ENCODE measurements at regions not wholly inside any gene's neighbourhood (a gene's known extent, or its start where the extent isn't known, plus 50 kb on each side); places are given as distances from the start of the nearest gene placed in this dataset.
"Not testable (repeated sequence)": the region's sequence is repeated elsewhere in the genome, so short reads cannot be mapped to it uniquely, and the experiment has no call there.

DNA sequence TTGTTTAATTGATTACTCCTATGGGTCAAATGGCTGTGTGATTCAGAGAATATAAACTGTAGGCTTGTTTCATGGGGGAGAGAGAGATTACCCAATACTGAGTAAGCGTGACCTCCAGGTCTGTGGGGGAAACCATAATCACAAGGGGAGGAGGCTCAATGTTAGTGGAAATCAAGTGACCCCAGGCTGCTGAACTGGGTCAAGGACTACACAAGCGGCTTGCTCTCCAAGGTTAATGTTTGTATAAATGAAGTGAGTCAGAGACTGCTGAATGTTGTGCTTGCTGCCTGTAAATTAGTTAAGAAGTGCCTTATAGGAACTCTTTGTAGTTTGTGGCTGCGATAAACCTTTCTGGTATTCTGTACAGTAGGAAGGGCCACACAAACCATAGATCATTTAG, 479.7 kb downstream of the AACS start:
- H3K9me3 ChIP-seq (ENCODE audit: control insufficient read depth in 2 of 2, insufficient read depth in 1 of 2, low read length in 1 of 2), result no peaks in the 10 kb centered on the region
- 92% methylated on average over 3 of the region's 3 CpGs for WGBS
- H3K36me3 ChIP-seq (ENCODE audit: control insufficient read depth in 2 of 2, insufficient read depth in 2 of 2, low read length in 1 of 2), result no peaks in the 10 kb centered on the region
- H3K4me1 ChIP-seq (ENCODE audit: control insufficient read depth in 2 of 2, insufficient read depth in 2 of 2, low read length in 2 of 2), result no peaks in the 10 kb centered on the region
- no peaks in the 10 kb centered on the region for H3K27me3 ChIP-seq (ENCODE audit: control insufficient read depth in 2 of 2, insufficient read depth in 1 of 2, low read length in 1 of 2)
- H3K4me3 ChIP-seq (ENCODE audit: low read length in 2 of 2), result no peak overlapping the region
- H3K27ac ChIP-seq (ENCODE audit: low read depth in 1 of 2, low read length in 1 of 2), result no peak overlapping the region
- DNase-seq (ENCODE audit: low read depth in 6 of 9, low spot score in 9 of 9), result no peak

DNA sequence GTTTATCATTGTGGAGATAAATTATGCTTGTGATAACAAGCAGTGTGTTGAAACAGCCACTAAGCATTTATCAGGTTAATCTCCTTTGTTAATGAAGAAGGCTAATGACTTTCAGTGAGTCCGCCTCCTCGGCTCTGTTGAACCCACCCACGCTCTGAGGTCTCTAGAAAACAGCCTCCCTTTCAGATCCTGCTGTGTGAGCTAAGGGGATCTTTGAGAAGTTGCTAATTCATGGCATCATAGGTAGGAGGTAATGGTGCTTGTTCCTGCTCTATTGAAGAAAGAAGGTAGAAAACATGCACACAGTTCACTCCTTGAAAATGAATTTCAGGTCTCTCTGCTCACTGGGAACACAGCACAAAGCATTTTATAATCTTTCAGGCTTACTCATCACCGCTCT, 483.9 kb downstream of the AACS start:
- Histone ChIP-seq H3K4me1 (ENCODE audit: control insufficient read depth in 2 of 2, insufficient read depth in 2 of 2, low read length in 2 of 2) (no peaks in the 10 kb centered on the region), H3K4me3 (ENCODE audit: low read length in 2 of 2) (no peak overlapping the region), H3K9me3 (ENCODE audit: control insufficient read depth in 2 of 2, insufficient read depth in 1 of 2, low read length in 1 of 2) (no peaks in the 10 kb centered on the region), H3K36me3 (ENCODE audit: control insufficient read depth in 2 of 2, insufficient read depth in 2 of 2, low read length in 1 of 2) (no peaks in the 10 kb centered on the region), H3K27ac (ENCODE audit: low read depth in 1 of 2, low read length in 1 of 2) (no peak overlapping the region), H3K27me3 (ENCODE audit: control insufficient read depth in 2 of 2, insufficient read depth in 1 of 2, low read length in 1 of 2) (no peaks in the 10 kb centered on the region)
- 87% methylated on average over 4 of the region's 4 CpGs for WGBS
- no peak for DNase-seq (ENCODE audit: low read depth in 6 of 9, low spot score in 9 of 9)

DNA sequence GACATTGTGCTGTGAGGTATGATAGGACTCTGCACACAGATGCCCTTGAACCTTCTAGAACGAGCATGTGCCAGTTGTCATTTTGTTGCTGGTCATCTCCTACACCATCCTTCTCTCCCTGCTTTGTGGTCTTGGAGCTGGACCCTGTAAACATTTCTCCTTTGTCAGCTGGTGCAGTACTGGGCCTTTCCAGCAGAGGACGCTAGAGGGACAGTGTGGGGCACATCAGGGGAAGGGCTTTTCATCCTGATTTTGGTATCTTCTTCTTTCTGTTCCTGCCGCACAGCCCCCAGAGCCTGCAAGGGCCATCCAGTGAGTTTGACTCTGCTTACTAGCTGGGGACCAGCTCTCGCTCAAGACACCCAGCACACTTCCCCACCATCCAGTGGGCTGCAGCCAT, 484.6 kb downstream of the AACS start:
- Histone ChIP-seq H3K4me3 (ENCODE audit: low read length in 2 of 2) (no peak overlapping the region), H3K9me3 (ENCODE audit: control insufficient read depth in 2 of 2, insufficient read depth in 1 of 2, low read length in 1 of 2) (no peaks in the 10 kb centered on the region), H3K4me1 (ENCODE audit: control insufficient read depth in 2 of 2, insufficient read depth in 2 of 2, low read length in 2 of 2) (no peaks in the 10 kb centered on the region), H3K36me3 (ENCODE audit: control insufficient read depth in 2 of 2, insufficient read depth in 2 of 2, low read length in 1 of 2) (no peaks in the 10 kb centered on the region), H3K27me3 (ENCODE audit: control insufficient read depth in 2 of 2, insufficient read depth in 1 of 2, low read length in 1 of 2) (no peaks in the 10 kb centered on the region), H3K27ac (ENCODE audit: low read depth in 1 of 2, low read length in 1 of 2) (no peak overlapping the region)
- 74% methylated on average over 4 of the region's 4 CpGs for WGBS
- no peak for DNase-seq (ENCODE audit: low read depth in 6 of 9, low spot score in 9 of 9)

DNA sequence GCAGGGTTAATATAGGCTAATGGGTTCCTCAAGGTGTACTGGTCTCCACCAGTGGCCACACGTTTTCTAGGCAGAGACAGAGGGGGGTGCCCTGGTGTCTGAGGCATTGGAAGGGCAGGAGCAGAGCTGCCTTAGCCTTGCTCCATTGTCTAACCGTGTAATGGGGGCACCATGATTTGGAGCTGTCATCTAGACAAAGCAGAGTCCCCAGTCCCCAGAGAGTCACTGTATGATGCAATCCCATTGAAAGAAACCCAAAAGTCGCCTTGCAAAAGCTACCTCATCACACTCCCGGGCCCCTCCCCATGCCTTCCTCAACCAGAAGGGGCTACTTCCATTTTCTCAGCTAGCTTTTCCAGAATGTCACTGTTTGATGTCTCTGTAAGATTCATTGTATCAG, 487.1 kb downstream of the AACS start:
- no peak for DNase-seq (ENCODE audit: low read depth in 6 of 9, low spot score in 9 of 9)
- no peak overlapping the region for H3K4me3 ChIP-seq (ENCODE audit: low read length in 2 of 2)
- H3K27ac ChIP-seq (ENCODE audit: low read depth in 1 of 2, low read length in 1 of 2), result no peak overlapping the region
- no peaks in the 10 kb centered on the region for H3K9me3 ChIP-seq (ENCODE audit: control insufficient read depth in 2 of 2, insufficient read depth in 1 of 2, low read length in 1 of 2)
- no peaks in the 10 kb centered on the region for H3K27me3 ChIP-seq (ENCODE audit: control insufficient read depth in 2 of 2, insufficient read depth in 1 of 2, low read length in 1 of 2)
- WGBS, result 83% methylated on average over 4 of the region's 4 CpGs
- H3K4me1 ChIP-seq (ENCODE audit: control insufficient read depth in 2 of 2, insufficient read depth in 2 of 2, low read length in 2 of 2), result no peaks in the 10 kb centered on the region
- no peaks in the 10 kb centered on the region for H3K36me3 ChIP-seq (ENCODE audit: control insufficient read depth in 2 of 2, insufficient read depth in 2 of 2, low read length in 1 of 2)

DNA sequence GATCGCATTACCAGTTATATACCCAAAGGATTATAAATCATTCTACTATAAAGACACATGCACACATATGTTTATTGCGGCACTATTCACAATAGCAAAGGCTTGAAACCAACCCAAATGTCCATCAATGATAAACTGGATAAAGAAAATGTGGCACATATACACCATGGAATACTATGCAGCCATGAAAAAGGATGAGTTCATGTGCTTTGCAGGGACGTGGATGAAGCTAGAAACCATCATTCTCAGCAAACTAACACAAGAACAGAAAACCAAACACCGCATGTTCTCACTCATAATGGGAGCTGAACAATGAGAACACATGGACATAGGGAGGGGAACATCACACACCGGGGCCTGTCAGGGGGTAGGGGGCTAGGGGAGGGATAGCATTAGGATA, 495.8 kb downstream of the AACS start:
- not testable (repeated sequence) for H3K4me3 ChIP-seq (ENCODE audit: low read length in 2 of 2); H3K27me3 ChIP-seq (ENCODE audit: control insufficient read depth in 2 of 2, insufficient read depth in 1 of 2, low read length in 1 of 2); H3K4me1 ChIP-seq (ENCODE audit: control insufficient read depth in 2 of 2, insufficient read depth in 2 of 2, low read length in 2 of 2); DNase-seq (ENCODE audit: low read depth in 6 of 9, low spot score in 9 of 9); H3K9me3 ChIP-seq (ENCODE audit: control insufficient read depth in 2 of 2, insufficient read depth in 1 of 2, low read length in 1 of 2); H3K36me3 ChIP-seq (ENCODE audit: control insufficient read depth in 2 of 2, insufficient read depth in 2 of 2, low read length in 1 of 2); H3K27ac ChIP-seq (ENCODE audit: low read depth in 1 of 2, low read length in 1 of 2)
- 96% methylated on average over 5 of the region's 5 CpGs for WGBS

DNA sequence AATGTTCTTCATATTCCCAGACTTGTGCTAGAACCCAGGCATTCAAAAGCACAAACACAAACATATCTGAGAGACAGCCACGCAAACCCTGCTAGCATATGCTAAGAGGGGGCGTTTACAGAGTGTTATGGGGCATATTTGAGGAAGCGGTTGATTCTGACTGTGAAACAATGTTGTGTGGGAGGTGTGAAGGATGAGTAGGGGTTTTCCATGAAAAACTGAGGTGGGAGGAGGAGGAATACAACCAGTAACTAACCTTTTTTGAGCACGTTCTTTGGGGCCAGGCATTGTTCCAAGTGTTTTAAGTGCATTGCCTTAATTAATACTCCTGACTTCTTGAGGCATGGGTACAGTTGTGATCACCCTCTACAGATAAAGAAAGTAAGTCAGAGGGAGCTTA, 499.5 kb downstream of the AACS start:
- Histone ChIP-seq H3K36me3 (ENCODE audit: control insufficient read depth in 2 of 2, insufficient read depth in 2 of 2, low read length in 1 of 2) (no peaks in the 10 kb centered on the region), H3K4me3 (ENCODE audit: low read length in 2 of 2) (no peak overlapping the region), H3K4me1 (ENCODE audit: control insufficient read depth in 2 of 2, insufficient read depth in 2 of 2, low read length in 2 of 2) (no peaks in the 10 kb centered on the region), H3K27ac (ENCODE audit: low read depth in 1 of 2, low read length in 1 of 2) (no peak overlapping the region), H3K27me3 (ENCODE audit: control insufficient read depth in 2 of 2, insufficient read depth in 1 of 2, low read length in 1 of 2) (no peaks in the 10 kb centered on the region), H3K9me3 (ENCODE audit: control insufficient read depth in 2 of 2, insufficient read depth in 1 of 2, low read length in 1 of 2) (peaks cover 0 to 4% of the 10 kb centered on the region in 2 donors)
- 88% methylated on average over 4 of the region's 4 CpGs for WGBS
- DNase-seq (ENCODE audit: low read depth in 6 of 9, low spot score in 9 of 9), result no peak

DNA sequence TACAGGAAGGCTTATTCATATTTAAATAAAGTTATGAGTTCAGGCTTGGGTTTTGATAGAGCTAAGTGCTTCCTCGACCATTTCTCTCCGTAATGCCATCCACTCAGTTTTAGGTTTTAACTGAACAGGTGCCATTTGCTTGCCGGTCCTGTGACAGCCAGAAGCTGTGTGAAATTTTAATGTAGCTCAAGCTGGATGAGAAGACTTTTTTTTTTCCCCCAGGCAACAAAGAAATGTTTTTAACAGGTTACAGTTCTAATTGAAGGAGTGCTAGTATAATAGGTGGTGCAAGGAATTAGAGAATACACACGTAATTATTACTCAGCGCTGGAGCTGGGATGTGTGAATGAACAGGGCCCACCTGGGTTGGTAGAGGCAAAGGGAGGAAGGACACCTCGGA, 502.3 kb downstream of the AACS start:
- H3K4me3 ChIP-seq (ENCODE audit: low read length in 2 of 2), result no peak overlapping the region
- WGBS, result 90% methylated on average over 6 of the region's 6 CpGs
- H3K27ac ChIP-seq (ENCODE audit: low read depth in 1 of 2, low read length in 1 of 2), result no peak overlapping the region
- H3K9me3 ChIP-seq (ENCODE audit: control insufficient read depth in 2 of 2, insufficient read depth in 1 of 2, low read length in 1 of 2), result no peaks in the 10 kb centered on the region
- DNase-seq (ENCODE audit: low read depth in 6 of 9, low spot score in 9 of 9), result no peak
- H3K27me3 ChIP-seq (ENCODE audit: control insufficient read depth in 2 of 2, insufficient read depth in 1 of 2, low read length in 1 of 2), result no peaks in the 10 kb centered on the region
- no peaks in the 10 kb centered on the region for H3K36me3 ChIP-seq (ENCODE audit: control insufficient read depth in 2 of 2, insufficient read depth in 2 of 2, low read length in 1 of 2)
- no peaks in the 10 kb centered on the region for H3K4me1 ChIP-seq (ENCODE audit: control insufficient read depth in 2 of 2, insufficient read depth in 2 of 2, low read length in 2 of 2)

DNA sequence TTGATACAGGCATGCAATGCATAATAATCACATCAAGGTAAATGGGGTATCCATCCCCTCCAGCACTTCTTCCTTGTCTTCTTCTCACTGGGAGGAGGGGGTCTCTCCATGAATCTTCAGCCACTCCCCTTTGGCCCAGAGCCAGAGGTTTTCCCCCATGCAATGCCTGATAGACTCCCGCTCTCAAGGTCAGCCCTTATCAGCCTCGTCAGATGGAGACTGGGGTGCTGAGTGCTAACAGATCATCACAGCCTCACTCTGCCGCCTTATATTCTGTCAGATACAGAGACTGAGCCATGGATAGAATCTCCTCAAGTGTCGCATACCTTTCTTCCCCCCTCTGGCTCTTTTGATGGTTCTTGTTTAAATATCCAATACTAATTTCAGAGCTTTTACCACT, 503.1 kb downstream of the AACS start:
- no peaks in the 10 kb centered on the region for H3K4me1 ChIP-seq (ENCODE audit: control insufficient read depth in 2 of 2, insufficient read depth in 2 of 2, low read length in 2 of 2)
- no peaks in the 10 kb centered on the region for H3K9me3 ChIP-seq (ENCODE audit: control insufficient read depth in 2 of 2, insufficient read depth in 1 of 2, low read length in 1 of 2)
- H3K36me3 ChIP-seq (ENCODE audit: control insufficient read depth in 2 of 2, insufficient read depth in 2 of 2, low read length in 1 of 2), result no peaks in the 10 kb centered on the region
- no peak overlapping the region for H3K4me3 ChIP-seq (ENCODE audit: low read length in 2 of 2)
- H3K27ac ChIP-seq (ENCODE audit: low read depth in 1 of 2, low read length in 1 of 2), result no peak overlapping the region
- no peaks in the 10 kb centered on the region for H3K27me3 ChIP-seq (ENCODE audit: control insufficient read depth in 2 of 2, insufficient read depth in 1 of 2, low read length in 1 of 2)
- WGBS, result 75% methylated on average over 4 of the region's 4 CpGs
- no peak for DNase-seq (ENCODE audit: low read depth in 6 of 9, low spot score in 9 of 9)

DNA sequence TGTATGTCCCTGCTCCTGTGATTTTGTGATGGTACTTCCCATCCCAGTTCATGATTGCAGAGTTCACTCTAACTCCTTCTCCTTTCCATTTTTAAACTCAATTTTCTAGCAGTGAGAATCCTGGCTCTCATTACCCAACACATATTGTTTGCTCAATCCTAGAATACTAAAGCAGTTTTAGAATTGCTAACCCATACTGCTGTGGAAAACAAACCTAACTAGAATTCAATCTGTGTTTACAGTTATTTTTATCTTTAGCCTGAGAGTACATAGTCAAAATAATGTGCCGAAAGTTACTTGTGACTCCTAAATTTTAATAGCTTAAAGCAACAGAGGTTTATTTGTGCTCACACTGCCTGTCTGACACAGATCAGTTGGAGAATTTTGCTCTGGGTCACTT, 508.0 kb downstream of the AACS start:
- no peak for DNase-seq (ENCODE audit: low read depth in 6 of 9, low spot score in 9 of 9)
- WGBS, result 97% methylated on average over 1 of the region's 1 CpG

DNA sequence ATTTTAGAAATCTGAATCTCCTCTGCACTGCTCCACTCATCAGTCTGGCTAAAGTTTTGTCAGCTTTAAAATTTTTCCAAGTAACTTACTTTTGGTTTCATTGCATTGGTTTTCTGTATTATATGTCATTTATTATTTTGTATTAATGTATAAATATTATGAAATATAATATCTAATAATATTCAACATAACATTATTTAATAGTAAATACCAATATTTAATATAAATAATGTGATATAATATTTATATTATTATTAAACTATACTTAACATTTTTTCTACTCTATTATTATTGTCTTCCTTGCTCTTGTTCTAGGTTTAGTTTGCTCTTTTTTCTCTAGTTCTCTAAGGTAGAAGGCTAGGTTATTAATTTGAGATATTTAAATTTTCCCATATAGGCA, 512.1 kb downstream of the AACS start:
- Histone ChIP-seq H3K36me3 (ENCODE audit: control insufficient read depth in 2 of 2, insufficient read depth in 2 of 2, low read length in 1 of 2) (no peaks in the 10 kb centered on the region), H3K4me1 (ENCODE audit: control insufficient read depth in 2 of 2, insufficient read depth in 2 of 2, low read length in 2 of 2) (no peaks in the 10 kb centered on the region), H3K9me3 (ENCODE audit: control insufficient read depth in 2 of 2, insufficient read depth in 1 of 2, low read length in 1 of 2) (no peaks in the 10 kb centered on the region), H3K27me3 (ENCODE audit: control insufficient read depth in 2 of 2, insufficient read depth in 1 of 2, low read length in 1 of 2) (no peaks in the 10 kb centered on the region), H3K4me3 (ENCODE audit: low read length in 2 of 2) (no peak overlapping the region), H3K27ac (ENCODE audit: low read depth in 1 of 2, low read length in 1 of 2) (no peak overlapping the region)
- DNase-seq (ENCODE audit: low read depth in 6 of 9, low spot score in 9 of 9), result no peak

More for the DNA sequence above, 508.0 kb downstream of the AACS start:
- no peaks in the 10 kb centered on the region for H3K4me1 ChIP-seq (ENCODE audit: control insufficient read depth in 2 of 2, insufficient read depth in 2 of 2, low read length in 2 of 2)
- no peak overlapping the region for H3K4me3 ChIP-seq (ENCODE audit: low read length in 2 of 2)
- H3K27me3 ChIP-seq (ENCODE audit: control insufficient read depth in 2 of 2, insufficient read depth in 1 of 2, low read length in 1 of 2), result no peaks in the 10 kb centered on the region
- H3K36me3 ChIP-seq (ENCODE audit: control insufficient read depth in 2 of 2, insufficient read depth in 2 of 2, low read length in 1 of 2), result no peaks in the 10 kb centered on the region
- H3K9me3 ChIP-seq (ENCODE audit: control insufficient read depth in 2 of 2, insufficient read depth in 1 of 2, low read length in 1 of 2), result no peaks in the 10 kb centered on the region
- H3K27ac ChIP-seq (ENCODE audit: low read depth in 1 of 2, low read length in 1 of 2), result no peak overlapping the region
